H1 (cell line): ENCODE measurements at regions not wholly inside any gene's neighbourhood (a gene's known extent, or its start where the extent isn't known, plus 50 kb on each side); places are given as distances from the start of the nearest gene placed in this dataset.

ENCODE experiments used
- CTCF ChIA-PET: fragments of 300-600 bp; sonication (Branson Sonifier 250); formaldehyde crosslinking; loops from one replicate; lab custom pipeline; 2021; ENCODE audit not compliant: partially characterized antibody; lab: Charles Lee
- POLR2A ChIA-PET: fragments of 300-600 bp; sonication (Branson Sonifier 250); formaldehyde crosslinking; loops from one replicate; lab custom pipeline; 2021; ENCODE audit warnings: inconsistent platforms; ENCODE audit not compliant: partially characterized antibody; lab: Charles Lee
- DNase-seq, 2 experiments: peaks; one replicate each; pipeline versions ENCODE4 v3.0.0 to v3.0.0-alpha.2; 2010 to 2022; ENCODE audit warnings: low spot score in 2 of 2, low read depth in 1 of 2, mixed read lengths in 1 of 2
- FAIRE-seq: peaks from 2 replicates; lab custom pipeline; 2011; peaks lifted over from hg19 to GRCh38; lab: Jason Lieb, UNC
- H2AFZ ChIP-seq: 2 replicates; pipeline ENCODE4 v1.8.1; 2012; ENCODE audit warnings: low read length, inconsistent platforms
- H2AK5ac ChIP-seq: 2 replicates; pipeline ENCODE4 v1.6.1; 2013; ENCODE audit warnings: low read depth, low read length
- H2BK120ac ChIP-seq: replicated peaks from 2 replicates; pipeline ENCODE3; 2013; ENCODE audit warnings: low read depth, low read length, inconsistent platforms
- H2BK12ac ChIP-seq: 2 replicates; pipeline ENCODE4 v1.6.1; 2013; ENCODE audit warnings: low read depth, low read length
- H2BK15ac ChIP-seq: 2 replicates; pipeline ENCODE4 v1.6.1; 2013; ENCODE audit warnings: low read length
- H2BK20ac ChIP-seq: 2 replicates; pipeline ENCODE4 v1.6.1; 2013; ENCODE audit warnings: low read length
- H2BK5ac ChIP-seq: 2 replicates; pipeline ENCODE4 v1.6.1; 2013; ENCODE audit warnings: low read depth, low read length
- H3K14ac ChIP-seq: 2 replicates; pipeline ENCODE4 v1.6.1; 2013; ENCODE audit warnings: inconsistent platforms; ENCODE audit not compliant: insufficient read length
- H3K18ac ChIP-seq: 2 replicates; pipeline ENCODE4 v1.6.1; 2013; ENCODE audit warnings: low read length; ENCODE audit errors: extremely low read depth
- H3K23ac ChIP-seq: 2 replicates; pipeline ENCODE4 v1.6.1; 2013; ENCODE audit warnings: inconsistent platforms; ENCODE audit not compliant: insufficient read length
- H3K23me2 ChIP-seq: 2 replicates; pipeline ENCODE4 v1.6.1; 2013; ENCODE audit warnings: low read depth, low read length
- H3K27ac ChIP-seq: 2 replicates; pipeline ENCODE4 v1.6.1; 2011; ENCODE audit warnings: low read depth, low read length, inconsistent platforms
- H3K27me3 ChIP-seq, 4 experiments: replicated peaks in 1 of 4; 1 replicate in 1 of 4; 2 replicates in 3 of 4; pipeline versions ENCODE4 v1.6.1 to v1.8.1; 2011 to 2013; ENCODE audit warnings: low read length in 3 of 4, mild to moderate bottlenecking in 3 of 4, inconsistent platforms in 2 of 4, mixed read lengths in 2 of 4, moderate library complexity in 1 of 4; ENCODE audit not compliant: control insufficient read depth in 3 of 4, insufficient read depth in 3 of 4; ENCODE audit errors: extremely low read depth in 1 of 4
- H3K36me3 ChIP-seq, 4 experiments: 2 replicates each; pipeline versions ENCODE4 v1.6.1 to v1.8.1; 2011 to 2013; ENCODE audit warnings: mild to moderate bottlenecking in 4 of 4, low read length in 3 of 4, moderate library complexity in 2 of 4, control low read depth in 1 of 4, inconsistent platforms in 1 of 4; ENCODE audit not compliant: insufficient read depth in 4 of 4, control insufficient read depth in 2 of 4
- H3K4ac ChIP-seq: replicated peaks from 2 replicates; pipeline ENCODE3; 2013; ENCODE audit warnings: low read length, low read depth, mixed read lengths, inconsistent platforms; ENCODE audit not compliant: insufficient read length
- H3K4me1 ChIP-seq, 4 experiments: replicated peaks in 1 of 4; 1 replicate in 1 of 4; 2 replicates in 3 of 4; pipeline versions ENCODE4 v1.6.1 to v1.8.1; 2011 to 2013; ENCODE audit warnings: low read length in 3 of 4, inconsistent platforms in 2 of 4, mixed read lengths in 1 of 4; ENCODE audit not compliant: insufficient read depth in 4 of 4, control insufficient read depth in 3 of 4
- H3K4me2 ChIP-seq, 2 experiments: 2 replicates each; pipeline versions ENCODE4 v1.6.1 to v1.8.1; 2011 to 2013; ENCODE audit warnings: low read depth in 2 of 2, low read length in 2 of 2, control low read depth in 1 of 2, inconsistent platforms in 1 of 2, mild to moderate bottlenecking in 1 of 2; ENCODE audit not compliant: insufficient read depth in 1 of 2
- H3K4me3 ChIP-seq, 4 experiments: fragments of 200-600, 300-600 bp in 1 of 4; sonication (generic), shearing (Covaris generic), sonication (Bioruptor Twin) in 1 of 4; 2 replicates each; pipeline versions ENCODE4 v1.5.1 to v1.8.1; 2011 to 2016; ENCODE audit warnings: low read length in 4 of 4, low read depth in 3 of 4, control low read depth in 2 of 4, inconsistent platforms in 2 of 4, mild to moderate bottlenecking in 2 of 4, mixed read lengths in 1 of 4, moderate library complexity in 1 of 4; ENCODE audit not compliant: insufficient read depth in 2 of 4; ENCODE audit errors: extremely low read depth in 1 of 4
- H3K56ac ChIP-seq: replicated peaks from 2 replicates; pipeline ENCODE3; 2013; ENCODE audit warnings: low read depth, mild to moderate bottlenecking, mixed read lengths, low read length, inconsistent platforms; ENCODE audit not compliant: insufficient read length
- H3K79me1 ChIP-seq: 2 replicates; pipeline ENCODE4 v1.6.1; 2013; ENCODE audit warnings: low read depth, low read length, control low read depth
- H3K79me2 ChIP-seq, 2 experiments: 2 replicates each; pipeline versions ENCODE4 v1.6.1 to v1.8.1; 2012 to 2013; ENCODE audit warnings: low read length in 2 of 2, mild to moderate bottlenecking in 2 of 2, inconsistent platforms in 1 of 2; ENCODE audit not compliant: insufficient read depth in 2 of 2, control insufficient read depth in 1 of 2
- H3K9ac ChIP-seq, 4 experiments: replicated peaks in 1 of 4; 1 replicate in 1 of 4; 2 replicates in 3 of 4; pipeline versions ENCODE4 v1.6.1 to v1.8.1; 2011 to 2013; ENCODE audit warnings: low read depth in 3 of 4, low read length in 3 of 4, control low read depth in 2 of 4, mild to moderate bottlenecking in 2 of 4, moderate library complexity in 2 of 4, inconsistent platforms in 1 of 4; ENCODE audit errors: extremely low read depth in 1 of 4
- H3K9me3 ChIP-seq, 2 experiments: 2 replicates each; pipeline versions ENCODE4 v1.6.1 to v1.8.1; 2012 to 2013; ENCODE audit warnings: mild to moderate bottlenecking in 2 of 2, moderate library complexity in 2 of 2, control low read depth in 1 of 2, inconsistent platforms in 1 of 2, low read depth in 1 of 2, low read length in 1 of 2, mixed read lengths in 1 of 2; ENCODE audit not compliant: insufficient read depth in 2 of 2
- H4K20me1 ChIP-seq, 2 experiments: replicated peaks in 1 of 2; 2 replicates each; pipeline versions ENCODE3 to v1.8.1; 2011 to 2013; ENCODE audit warnings: inconsistent platforms in 2 of 2, low read length in 2 of 2, mild to moderate bottlenecking in 1 of 2; ENCODE audit not compliant: insufficient read depth in 2 of 2, control insufficient read depth in 1 of 2
- H4K5ac ChIP-seq: 2 replicates; pipeline ENCODE4 v1.6.1; 2013; ENCODE audit warnings: low read length, low read depth, mixed read lengths, inconsistent platforms; ENCODE audit not compliant: insufficient read length
- H4K8ac ChIP-seq: 2 replicates; pipeline ENCODE4 v1.8.0; 2013; ENCODE audit warnings: mild to moderate bottlenecking, moderate library complexity, low read length, inconsistent platforms; ENCODE audit not compliant: insufficient read depth; ENCODE audit errors: extremely low read depth
- H4K91ac ChIP-seq: replicated peaks from 2 replicates; pipeline ENCODE3; 2013; ENCODE audit warnings: low read length, mixed read lengths, inconsistent platforms; ENCODE audit not compliant: insufficient read length
- CBX5 ChIP-seq: fragments of 300-800, 300-1000 bp; sonication (generic); IDR thresholded peaks from 2 replicates; pipeline ENCODE4 v1.7.1; 2016; ENCODE audit warnings: antibody characterized with exemption, low read length, low read depth
- EZH2 ChIP-seq: fragments of 200-600 bp; sonication (generic); IDR thresholded peaks from 2 replicates; pipeline ENCODE4 v1.7.1; 2012; ENCODE audit warnings: low read depth, mild to moderate bottlenecking, moderate library complexity, low read length, inconsistent platforms; ENCODE audit not compliant: severe bottlenecking
- JUN ChIP-seq: IDR thresholded peaks from 2 replicates; pipeline ENCODE4 v1.6.1; 2011; ENCODE audit warnings: low read depth, mild to moderate bottlenecking, improper control_type of control experiment, low read length
- ZNF274 ChIP-seq: IDR thresholded peaks from 2 replicates; pipeline ENCODE4 v1.7.0; 2012; ENCODE audit warnings: low read length, borderline replicate concordance; ENCODE audit errors: extremely low read depth
- WGBS, 2 experiments: shearing (Covaris generic) in 1 of 2; methylation state at CpG; one replicate each; pipeline versions ENCODE4 v1.1.6 to v1.1.7; 2013 to 2015; ENCODE audit warnings: low lambda C conversion rate in 2 of 2, mixed read lengths in 2 of 2, inconsistent platforms in 1 of 2, low coverage in 1 of 2, missing lambda C conversion rate in 1 of 2; ENCODE audit not compliant: insufficient replicate concordance in 2 of 2, insufficient coverage in 1 of 2, insufficient read length in 1 of 2; ENCODE audit errors: extremely low coverage in 1 of 2, missing lambda C conversion rate in 1 of 2; 5-methylcytosine and 5-hydroxymethylcytosine counted together

- H2BK5ac ChIP-seq: no peak overlapping the region
- no peaks in the 10 kb centered on the region for H3K9me3 ChIP-seq
- H2BK12ac ChIP-seq: no peak overlapping the region
- no peak overlapping the region for H3K56ac ChIP-seq
- POLR2A ChIA-PET: no interaction called here
- H3K9ac ChIP-seq: no peak overlapping the region
- H3K79me2 ChIP-seq: no peaks in the 10 kb centered on the region
- H3K36me3 ChIP-seq: no peaks in the 10 kb centered on the region
- H2BK15ac ChIP-seq: no peak overlapping the region
- CTCF ChIA-PET: interaction anchor here (0.6 to 1.0 kb wide), 2 partner anchors 94 to 777 kb away, joined by 3 to 4 read pairs; no protein-coding TSS in a partner anchor
- no peak for DNase-seq
- H3K4me2 ChIP-seq: no peak overlapping the region
- no peaks in the 10 kb centered on the region; a peak in 1 of 7 replicates for H3K4me1 ChIP-seq
- H3K23ac ChIP-seq: no peak overlapping the region
- no peaks in the 10 kb centered on the region for H4K20me1 ChIP-seq
- H3K4me3 ChIP-seq: no peak overlapping the region
- no peak overlapping the region for H3K14ac ChIP-seq
- no peaks in the 10 kb centered on the region for H3K79me1 ChIP-seq
- FAIRE-seq: no peak
- H4K91ac ChIP-seq: no peak overlapping the region
- no peak overlapping the region for H3K4ac ChIP-seq
- H2BK20ac ChIP-seq: no peak overlapping the region
- no peak overlapping the region for H4K8ac ChIP-seq
- H3K27me3 ChIP-seq: no peaks in the 10 kb centered on the region
- H3K18ac ChIP-seq: no peak overlapping the region
- no peaks in the 10 kb centered on the region for H3K23me2 ChIP-seq
- H2AFZ ChIP-seq: no peak overlapping the region
- H2BK120ac ChIP-seq: no peak overlapping the region
- WGBS, 2 experiments: 96% methylated on average over 3 of the region's 3 CpGs; no CpG with 5 or more reads in 1 of the 2 experiments
- no peak overlapping the region for H3K27ac ChIP-seq
- no peak overlapping the region for H2AK5ac ChIP-seq
- H4K5ac ChIP-seq: no peak overlapping the region
- no peak for TF ChIP-seq CBX5
- no peak for TF ChIP-seq JUN
- no peak for TF ChIP-seq ZNF274
- no peak for TF ChIP-seq EZH2
Observed at GRCh38 chr10:64547168-64547567, 1026.0 kb downstream of the REEP3 start.
